SKM-1 treated with dmso at 0.1 percent for 144 hours (cell line): ENCODE measurements at regions not wholly inside any gene's neighbourhood (a gene's known extent, or its start where the extent isn't known, plus 50 kb on each side); places are given as distances from the start of the nearest gene placed in this dataset.

ENCODE experiments used
- DNase-seq: peaks from one replicate; lab custom pipeline; 2025; ENCODE audit not compliant: unreplicated experiment; lab: John Stamatoyannopoulos, UW

DNA sequence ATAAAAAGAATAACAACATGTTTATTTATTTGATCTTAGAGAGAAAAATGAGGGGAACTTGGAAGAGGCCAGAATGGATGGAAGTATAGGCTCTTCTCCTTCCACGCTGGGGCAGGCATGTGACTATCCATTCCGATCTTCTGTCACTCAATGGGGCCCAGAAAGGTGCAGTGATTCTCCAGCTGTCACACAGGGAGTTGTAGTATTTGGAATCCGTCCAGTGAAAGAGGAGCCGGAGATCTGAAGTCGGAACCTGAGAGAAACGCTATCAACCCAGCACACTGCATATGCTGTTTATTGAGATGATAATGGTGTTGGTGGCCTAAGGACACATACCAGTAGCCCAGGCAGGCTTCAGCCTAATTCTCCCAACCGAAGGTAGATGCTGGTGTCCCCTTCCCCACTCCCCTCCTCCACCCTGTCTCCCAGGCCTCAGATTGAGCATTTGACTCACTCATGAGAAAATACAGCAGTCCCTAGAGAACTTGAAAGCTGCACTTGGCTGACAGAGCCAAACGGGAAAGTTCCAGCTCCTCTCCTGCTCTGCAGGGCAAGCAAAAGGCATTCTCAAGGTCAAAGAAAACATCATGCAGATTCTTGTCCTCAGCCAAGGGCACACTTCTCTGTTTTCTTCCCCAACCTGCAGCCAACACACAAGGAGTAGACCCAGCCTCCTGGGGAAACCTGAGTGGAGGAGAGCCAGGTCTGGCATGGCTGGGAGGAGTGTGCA is 100.4 kb downstream of the IRF2BPL start:
- no peak for DNase-seq

DNA sequence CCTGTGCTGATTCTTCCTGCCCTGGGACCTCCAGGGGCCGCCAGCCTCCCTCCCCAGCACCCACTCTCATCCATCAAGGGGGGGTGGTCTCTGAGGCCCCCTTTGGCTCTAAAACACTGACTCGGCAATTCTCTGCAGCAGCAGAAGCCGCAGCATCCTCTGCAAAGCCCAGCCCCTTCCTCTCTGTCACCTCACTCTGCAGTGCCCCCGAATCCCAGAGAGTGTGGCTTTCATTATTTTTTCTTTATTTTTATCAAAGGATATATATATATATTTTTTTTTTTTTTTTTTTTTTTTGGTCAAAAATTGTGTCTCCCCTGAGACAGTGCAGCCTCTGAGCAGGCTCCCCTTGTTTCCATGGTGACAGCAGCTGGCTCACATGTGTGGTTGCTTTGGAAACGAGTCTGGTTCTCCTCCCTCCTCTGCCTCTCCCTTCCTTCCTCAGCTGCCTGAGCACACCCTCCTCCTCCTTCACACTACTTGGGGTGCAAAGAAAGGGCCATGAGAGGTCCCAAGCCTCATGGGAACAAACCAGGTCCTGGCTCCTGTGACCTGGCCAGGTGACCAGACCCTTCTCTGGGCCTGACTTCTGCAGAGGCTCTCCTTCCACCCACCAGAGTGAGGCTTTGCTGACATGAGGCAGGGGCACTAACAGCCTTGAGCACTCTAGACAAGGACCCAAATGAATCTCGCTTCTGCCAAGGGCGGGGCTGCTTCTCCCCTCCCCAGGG is 100.5 kb downstream of the LRRC74A start:
- DNase-seq: no peak

DNA sequence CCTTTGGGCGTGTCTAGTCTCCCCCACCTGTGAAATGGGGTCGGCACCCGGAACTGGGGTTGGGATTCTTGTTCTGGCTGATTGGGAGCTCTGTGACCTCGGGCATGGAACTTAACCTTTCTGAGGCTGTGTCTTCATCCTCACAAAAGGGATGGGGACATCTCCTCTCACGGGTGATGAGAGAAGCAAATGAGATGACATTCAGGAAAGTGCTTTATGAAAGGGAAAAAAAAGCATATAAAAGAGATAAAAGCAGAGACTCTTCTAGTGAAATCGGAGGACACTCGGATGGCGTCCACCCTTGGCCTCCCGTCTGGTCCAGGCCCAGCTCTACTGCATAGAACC is 98.9 kb downstream of the LRRC74A start:
- DNase-seq: no peak

DNA sequence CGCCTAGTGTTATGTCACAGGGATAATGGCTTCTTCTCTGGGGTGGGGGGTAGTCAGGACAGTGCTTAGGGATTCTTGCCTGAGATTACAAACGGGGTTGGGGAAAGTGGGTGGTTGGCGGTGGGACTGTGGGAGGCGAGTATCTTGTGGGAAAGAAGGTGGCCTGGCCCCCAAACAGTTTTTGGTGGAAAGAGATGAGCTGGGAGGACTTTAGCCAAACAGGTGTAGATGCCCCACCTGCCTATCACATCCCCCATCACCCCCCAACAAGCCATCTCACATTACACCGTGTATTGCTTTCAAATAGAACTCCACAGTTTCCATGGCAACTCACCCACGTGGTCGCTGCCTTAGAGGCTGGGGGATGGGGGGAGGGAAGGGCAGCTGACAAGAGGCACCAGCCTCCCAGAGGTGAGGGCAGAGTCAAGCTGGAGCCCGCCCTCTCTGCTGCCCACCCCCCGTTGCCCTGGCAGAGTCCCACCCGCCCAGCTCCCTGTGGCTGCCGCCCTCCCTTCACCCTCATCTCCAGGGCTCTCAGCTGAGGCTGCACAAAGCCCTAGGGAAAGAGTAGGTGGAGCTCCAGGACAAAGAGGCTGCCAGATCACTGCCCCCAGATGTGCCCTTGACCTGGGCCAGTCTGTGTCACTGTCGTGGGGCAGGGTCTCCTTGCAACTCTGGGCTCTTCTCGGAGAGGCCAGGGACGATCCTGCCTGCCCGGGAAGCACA is 98.3 kb downstream of the LRRC74A start:
- no peak for DNase-seq

DNA sequence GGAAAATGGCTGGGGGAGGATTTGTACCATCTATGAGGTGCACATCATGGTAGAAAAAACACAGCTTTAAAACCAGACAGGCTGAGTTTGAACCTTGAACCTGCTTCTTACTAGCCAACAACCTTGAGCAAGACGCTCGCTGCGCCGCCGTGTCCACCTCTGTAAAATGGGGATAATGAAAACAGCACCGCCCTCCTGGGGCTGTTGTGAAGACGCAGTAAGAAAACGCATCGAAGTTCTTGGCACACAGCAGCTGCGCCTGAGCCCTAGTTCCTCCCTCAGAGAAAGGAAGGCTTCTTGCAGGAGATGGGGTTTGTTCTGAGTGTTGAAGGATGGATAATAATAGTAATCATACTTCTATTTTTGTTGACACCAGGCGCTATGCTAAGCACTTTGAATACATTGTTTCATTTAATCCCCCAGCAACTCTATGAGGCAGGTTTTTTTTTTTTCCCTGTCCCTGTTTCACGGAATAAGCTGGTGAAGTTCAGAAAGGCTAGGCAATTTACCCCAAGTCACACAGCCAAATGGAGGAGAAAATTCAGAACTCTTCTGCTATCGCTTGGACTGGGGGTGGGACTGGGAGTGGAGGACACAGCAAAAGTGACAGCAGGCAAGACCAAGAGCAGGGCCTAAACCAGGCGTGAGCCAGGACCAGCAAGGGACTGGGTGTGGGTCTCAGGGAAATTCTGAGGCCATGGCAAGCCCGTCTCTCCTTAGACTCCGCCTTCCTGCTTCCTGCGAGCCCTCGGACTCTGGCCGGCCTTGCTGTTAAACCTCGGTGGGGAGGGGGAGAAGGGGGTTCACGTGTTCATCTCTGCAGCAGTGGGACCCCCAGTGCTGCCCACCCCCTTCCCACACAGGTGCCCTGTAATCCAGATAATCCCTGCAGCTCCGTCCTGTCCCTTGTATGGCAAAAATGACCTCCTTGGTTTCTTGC is 97.5 kb downstream of the LRRC74A start:
- DNase-seq: no peak

DNA sequence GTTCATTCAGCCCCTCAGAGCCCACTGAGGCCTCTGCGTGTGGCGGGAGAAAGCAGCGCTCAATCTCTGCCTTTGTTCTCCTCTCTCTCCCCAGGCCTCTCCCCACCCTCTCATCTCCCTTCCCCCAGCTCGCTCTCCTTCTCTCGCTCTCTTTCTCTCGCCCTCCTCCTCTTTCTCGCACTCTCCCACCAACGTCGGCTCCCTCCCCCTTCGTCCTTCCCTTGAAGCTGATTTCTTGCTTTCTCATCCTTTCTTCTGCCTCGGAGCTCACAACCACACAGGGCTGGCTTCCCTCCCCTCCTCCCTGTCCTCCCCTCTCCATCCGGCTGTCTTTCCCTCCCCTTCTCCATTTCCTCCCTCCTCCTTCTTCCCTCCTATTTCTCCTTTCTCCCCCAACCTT is 96.4 kb downstream of the LRRC74A start:
- DNase-seq: no peak

DNA sequence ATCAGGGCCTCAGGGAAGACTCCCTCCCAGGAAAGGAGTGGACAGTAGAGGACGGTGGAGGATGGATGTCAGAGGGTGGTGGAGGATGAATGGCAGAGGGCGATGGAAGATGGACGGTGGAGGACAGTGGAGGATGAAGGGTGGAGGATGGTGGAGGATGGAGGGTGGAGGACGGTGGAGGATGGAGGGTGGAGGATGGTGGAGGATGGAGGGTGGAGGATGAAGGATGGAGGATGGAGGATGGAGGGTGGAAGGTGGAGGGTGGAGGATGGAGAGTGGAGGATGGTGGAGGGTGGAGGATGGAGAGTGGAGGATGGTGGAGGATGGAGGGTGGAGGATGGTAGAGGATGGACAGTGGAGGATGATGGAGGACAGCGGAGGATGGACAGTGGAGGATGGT is 95.9 kb downstream of the LRRC74A start:
- DNase-seq: no peak

DNA sequence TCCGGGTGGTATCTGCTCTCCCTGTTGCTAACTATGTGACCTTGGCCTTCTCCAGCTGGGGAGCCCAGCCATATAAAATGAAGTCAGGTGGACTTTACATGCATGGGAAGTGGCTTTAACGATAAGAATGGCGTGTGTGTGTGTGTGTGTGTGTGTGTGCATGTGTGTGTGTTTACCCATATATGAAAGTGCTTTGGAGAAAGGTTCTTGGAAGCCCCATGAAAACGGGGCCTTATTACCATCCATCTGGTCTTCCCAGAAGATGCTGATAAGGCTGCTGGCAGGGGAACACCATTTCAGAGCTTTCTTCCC is 94.8 kb downstream of the LRRC74A start:
- no peak for DNase-seq

DNA sequence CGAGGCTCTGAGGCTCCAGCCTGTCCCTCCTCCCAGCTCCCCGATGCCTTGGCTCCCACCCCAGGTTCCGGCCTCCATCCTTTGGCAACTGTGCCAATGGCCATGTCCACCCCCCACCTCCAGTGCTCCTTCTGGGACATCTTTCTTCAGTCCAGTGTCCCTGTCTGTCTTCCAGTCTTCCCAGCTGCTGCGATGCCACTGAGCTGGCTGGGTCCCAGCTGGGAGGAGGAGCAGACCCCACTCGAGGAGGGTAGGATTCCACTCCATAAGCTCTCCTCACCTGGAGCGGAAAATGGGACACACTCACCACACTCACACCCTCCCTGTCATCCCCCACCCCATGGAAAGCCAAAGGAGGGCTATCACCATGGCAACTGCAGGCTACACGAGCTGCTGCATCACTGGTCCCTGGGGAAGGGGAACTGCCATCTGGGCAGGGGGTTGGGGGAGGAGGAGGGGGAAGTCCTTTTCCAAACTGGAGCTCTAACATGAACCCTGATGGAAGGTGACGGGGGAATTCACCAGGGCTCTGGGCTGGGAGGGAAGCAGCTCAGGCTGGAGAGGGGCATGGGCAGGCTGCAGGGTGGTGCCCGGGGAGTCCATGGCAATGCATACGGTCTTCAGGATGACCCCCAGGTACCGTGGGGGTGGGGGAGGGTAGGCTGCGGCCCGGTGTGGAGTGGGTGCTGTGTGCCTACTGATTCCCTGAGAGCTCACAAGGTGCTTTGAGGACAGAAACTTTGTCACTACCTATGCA is 94.3 kb downstream of the LRRC74A start:
- no peak for DNase-seq

DNA sequence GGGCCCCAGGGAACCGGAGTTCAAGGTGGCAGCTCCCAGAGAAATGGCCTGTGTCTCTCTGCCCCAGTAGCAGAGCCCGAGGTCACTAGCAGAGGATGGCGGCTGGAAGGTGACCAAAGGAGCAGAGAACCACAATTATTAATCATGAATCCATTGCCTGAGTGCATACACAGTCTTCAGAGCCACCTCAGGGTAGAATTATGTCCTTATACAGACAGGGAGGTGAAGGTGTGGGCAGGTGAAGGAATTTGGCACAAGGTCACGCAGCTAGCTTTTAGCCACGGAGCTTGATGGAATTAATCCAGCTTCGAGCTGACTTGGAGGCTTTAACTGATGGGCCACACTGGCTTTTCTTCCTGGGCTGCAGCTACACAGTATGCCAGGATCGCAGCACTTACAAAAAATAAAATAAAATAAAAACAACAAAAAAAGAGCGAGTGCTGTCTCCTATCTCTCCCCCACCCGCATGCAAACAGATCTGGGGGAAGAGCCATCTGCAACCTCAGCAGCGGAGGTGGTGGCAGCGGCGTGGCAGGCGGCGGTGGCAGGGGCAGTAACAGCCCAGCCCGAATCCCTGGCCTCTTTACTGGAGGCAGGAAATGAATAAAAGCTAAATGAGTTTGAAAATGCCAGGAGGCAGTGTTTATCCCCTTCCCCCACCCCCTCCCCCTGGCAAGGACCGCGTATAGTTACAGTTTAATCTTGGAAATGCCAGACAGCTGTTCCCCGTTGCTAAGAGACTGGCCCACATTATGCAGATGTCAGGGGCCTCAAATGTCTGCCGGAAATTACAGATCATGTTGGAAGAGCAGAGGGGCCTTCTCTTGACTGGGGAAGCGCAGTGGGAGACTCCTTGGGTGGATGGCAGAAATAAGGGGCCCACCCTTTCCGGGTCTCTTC is 93.5 kb downstream of the LRRC74A start:
- DNase-seq: no peak
